Spleen (tissue), 11 donors: ENCODE measurements at regions not wholly inside any gene's neighbourhood (a gene's known extent, or its start where the extent isn't known, plus 50 kb on each side); places are given as distances from the start of the nearest gene placed in this dataset.

Experiments
- DNase-seq: peaks from one replicate; pipeline ENCODE4 v3.0.0-alpha.2; 2020
- H3K27ac ChIP-seq, 8 donors: fragments of 200-600 bp; sonication (generic) in 7 of 8; 1 replicate in 4 of 8; 2 replicates in 4 of 8; pipeline versions ENCODE4 v1.5.0 to v1.8.0; 2016 to 2021; ENCODE audit warnings: inconsistent platforms in 4 of 8, mild to moderate bottlenecking in 4 of 8, moderate library complexity in 1 of 8
- H3K27me3 ChIP-seq, 7 donors: fragments of 200-600 bp; sonication (generic) in 6 of 7; replicated peaks in 1 of 7; 1 replicate in 4 of 7; 2 replicates in 3 of 7; pipeline versions ENCODE4 v1.5.0 to v1.8.0; 2016 to 2021; ENCODE audit warnings: inconsistent platforms in 3 of 7, mild to moderate bottlenecking in 1 of 7
- H3K36me3 ChIP-seq, 6 donors: fragments of 200-600 bp; sonication (generic) in 5 of 6; 1 replicate in 4 of 6; 2 replicates in 2 of 6; pipeline versions ENCODE4 v1.5.0 to v1.8.0; 2016 to 2021; ENCODE audit warnings: inconsistent platforms in 2 of 6
- H3K4me1 ChIP-seq, 6 donors: fragments of 200-600 bp; sonication (generic) in 5 of 6; 1 replicate in 3 of 6; 2 replicates in 3 of 6; pipeline versions ENCODE4 v1.5.0 to v1.8.0; 2016 to 2021; ENCODE audit warnings: inconsistent platforms in 3 of 6
- H3K4me3 ChIP-seq, 8 donors: fragments of 200-600 bp; sonication (generic) in 7 of 8; 1 replicate in 4 of 8; 2 replicates in 4 of 8; pipeline versions ENCODE4 v1.5.0 to v1.8.0; 2016 to 2021; ENCODE audit warnings: inconsistent platforms in 4 of 8, mild to moderate bottlenecking in 4 of 8, moderate library complexity in 2 of 8
- H3K9me3 ChIP-seq, 8 donors: fragments of 200-600 bp; sonication (generic) in 7 of 8; 1 replicate in 4 of 8; 2 replicates in 4 of 8; pipeline versions ENCODE4 v1.5.0 to v1.8.0; 2016 to 2021; ENCODE audit warnings: inconsistent platforms in 4 of 8
- CTCF ChIP-seq, 11 experiments: fragments of 200-600 bp in 7 of 11; fragments of 450-650 bp in 4 of 11; sonication (generic) in 4 of 11; IDR thresholded peaks in 8 of 11; conservative IDR thresholded peaks in 3 of 11; 1 replicate in 7 of 11; 2 replicates in 4 of 11; pipeline versions ENCODE4 v1.4.0 to v1.8.0; 2016 to 2021; ENCODE audit warnings: antibody characterized with exemption in 11 of 11, inconsistent platforms in 4 of 11, mild to moderate bottlenecking in 1 of 11
- POLR2A ChIP-seq, 3 donors: fragments of 450-650 bp; IDR thresholded peaks; one replicate each; pipeline ENCODE4 v1.5.1; 2017; ENCODE audit warnings: antibody characterized with exemption in 3 of 3, mild to moderate bottlenecking in 1 of 3
- POLR2AphosphoS5 ChIP-seq, 3 donors: sonication (generic); formaldehyde crosslinking; IDR thresholded peaks; one replicate each; pipeline ENCODE4 v1.5.1; 2017; ENCODE audit warnings: antibody characterized with exemption in 3 of 3
- WGBS, 5 donors: extraction: QIAGEN DNeasy Blood & Tissue Kit in 3 of 5; methylation state at CpG; one replicate each; pipeline versions ENCODE4 v1.1.5 to v1.1.7; 2013 to 2018; 5-methylcytosine and 5-hydroxymethylcytosine counted together
- intact Hi-C: fragments of 100-400 bp; cut with DNase I; formaldehyde crosslinking; loops from one replicate; pipeline ENCODE4 v1.15.0; 2023; ENCODE audit warnings: low total_unique reads
- donor health status: healthy with polysubstance abuse.
- donor health status: DM: no; HTN: no; CAD: no; lungs with moderate emphysema.
- donor health status: DM: no; HTN: no; CAD: no.
- donor health status: Bipolar disorder and iron deficiency.
- donor health status: healthy.
- donor health status: DM: no; HTN: no; CAD: no.
- donor health status: DM: yes; HTN: yes; CAD: no.

- Histone ChIP-seq H3K4me1 (no peaks in the 10 kb centered on the region), H3K9me3 (peaks cover 0 to 19% (median 8%) of the 10 kb centered on the region in 8 donors), H3K4me3 (no peak overlapping the region), H3K27me3 (no peaks in the 10 kb centered on the region), H3K27ac (peak overlapping the region in 6 of 8 donors; percentile 10 to 64 (median 42)), H3K36me3 (no peaks in the 10 kb centered on the region)
- no peak for TF ChIP-seq CTCF (IDR thresholded peaks at IDR 0.05 in 8 of 11, conservative IDR thresholded peaks at IDR 0.05 in 3 of 11)
- TF ChIP-seq POLR2AphosphoS5 (IDR thresholded peaks at IDR 0.05), result no peak
- no peak for TF ChIP-seq POLR2A (IDR thresholded peaks at IDR 0.05)
- intact Hi-C loops, result no loop called here
- 41 to 69% (median 68%) methylated on average over 5 of the region's 5 CpGs for WGBS, 5 donors
- DNase-seq, result no peak
These were observed 632.7 kb downstream of the RFPL4B start for GRCh38 chr6:112979830-112980229.

GRCh38 chr6:112980676-112981075 lies 633.5 kb downstream of the RFPL4B start:
- WGBS, 5 donors, result 85 to 92% (median 89%) methylated on average over 3 of the region's 3 CpGs
- no peak for DNase-seq
- Histone ChIP-seq H3K4me1 (no peaks in the 10 kb centered on the region), H3K27me3 (no peaks in the 10 kb centered on the region), H3K27ac (peak overlapping the region in 1 of 8 donors; percentile 45), H3K9me3 (peaks cover 0 to 10% (median 3%) of the 10 kb centered on the region in 8 donors), H3K4me3 (no peak overlapping the region), H3K36me3 (no peaks in the 10 kb centered on the region)
- TF ChIP-seq CTCF (IDR thresholded peaks at IDR 0.05 in 8 of 11, conservative IDR thresholded peaks at IDR 0.05 in 3 of 11), result no peak
- no peak for TF ChIP-seq POLR2AphosphoS5 (IDR thresholded peaks at IDR 0.05)
- TF ChIP-seq POLR2A (IDR thresholded peaks at IDR 0.05), result no peak
- intact Hi-C loops, result no loop called here

- Histone ChIP-seq H3K9me3 (peaks cover 0 to 2% (median under 1%) of the 10 kb centered on the region in 8 donors), H3K4me1 (no peaks in the 10 kb centered on the region), H3K27me3 (no peaks in the 10 kb centered on the region), H3K27ac (no peak overlapping the region), H3K36me3 (no peaks in the 10 kb centered on the region), H3K4me3 (no peak overlapping the region)
- intact Hi-C loops, result no loop called here
- DNase-seq, result no peak
- 67 to 83% (median 73%) methylated on average over 1 of the region's 1 CpG for WGBS, 5 donors
- no peak for TF ChIP-seq POLR2AphosphoS5 (IDR thresholded peaks at IDR 0.05)
- TF ChIP-seq POLR2A (IDR thresholded peaks at IDR 0.05), result no peak
- TF ChIP-seq CTCF (IDR thresholded peaks at IDR 0.05 in 8 of 11, conservative IDR thresholded peaks at IDR 0.05 in 3 of 11), result no peak
These were observed 636.7 kb downstream of the RFPL4B start for GRCh38 chr6:112983713-112984261.

GRCh38 chr6:112984899-112985298 lies 637.8 kb downstream of the RFPL4B start:
- DNase-seq, result no peak
- no peak overlapping the region for H3K4me3 ChIP-seq
- H3K36me3 ChIP-seq, result no peaks in the 10 kb centered on the region
- TF ChIP-seq POLR2AphosphoS5 (IDR thresholded peaks at IDR 0.05) (no peak), CTCF (IDR thresholded peaks at IDR 0.05 in 8 of 11, conservative IDR thresholded peaks at IDR 0.05 in 3 of 11) (no peak), POLR2A (IDR thresholded peaks at IDR 0.05) (no peak)
- no peak overlapping the region for H3K27ac ChIP-seq
- peaks cover 0 to 11% (median 2%) of the 10 kb centered on the region in 8 donors for H3K9me3 ChIP-seq
- no peaks in the 10 kb centered on the region for H3K4me1 ChIP-seq
- H3K27me3 ChIP-seq, result no peaks in the 10 kb centered on the region
- intact Hi-C loops, result no loop called here
- 79 to 90% (median 86%) methylated on average over 2 of the region's 2 CpGs for WGBS, 5 donors
